ENCODE measurements at regions not wholly inside any gene's neighbourhood (a gene's known extent, or its start where the extent isn't known, plus 50 kb on each side); places are given as distances from the start of the nearest gene placed in this dataset.
A peak's percentile ranks its signal among the peaks of the same experiment; 100 is the strongest.

GRCh38 chr6:62429781-62430180 lies 143.8 kb upstream of the KHDRBS2 start:
- peaks cover 5% of the 10 kb centered on the region for H3K9me3 ChIP-seq (replicated peaks; ENCODE audit: control insufficient read depth, low read depth, low read length)
- no peaks in the 10 kb centered on the region for H3K4me1 ChIP-seq (ENCODE audit: control insufficient read depth, insufficient read depth, low read length)
- H3K36me3 ChIP-seq (ENCODE audit: control insufficient read depth, insufficient read depth, low read length): no peaks in the 10 kb centered on the region
- DNase-seq: no peak
- no peaks in the 10 kb centered on the region for H3K27me3 ChIP-seq (ENCODE audit: control insufficient read depth, insufficient read depth, low read length)
- WGBS (ENCODE audit: insufficient coverage): 70% methylated on average over 2 of the region's 5 CpGs
- no peak overlapping the region for H3K4me3 ChIP-seq (ENCODE audit: low read length)
- H3K27ac ChIP-seq (ENCODE audit: low read length): no peak overlapping the region

DNA sequence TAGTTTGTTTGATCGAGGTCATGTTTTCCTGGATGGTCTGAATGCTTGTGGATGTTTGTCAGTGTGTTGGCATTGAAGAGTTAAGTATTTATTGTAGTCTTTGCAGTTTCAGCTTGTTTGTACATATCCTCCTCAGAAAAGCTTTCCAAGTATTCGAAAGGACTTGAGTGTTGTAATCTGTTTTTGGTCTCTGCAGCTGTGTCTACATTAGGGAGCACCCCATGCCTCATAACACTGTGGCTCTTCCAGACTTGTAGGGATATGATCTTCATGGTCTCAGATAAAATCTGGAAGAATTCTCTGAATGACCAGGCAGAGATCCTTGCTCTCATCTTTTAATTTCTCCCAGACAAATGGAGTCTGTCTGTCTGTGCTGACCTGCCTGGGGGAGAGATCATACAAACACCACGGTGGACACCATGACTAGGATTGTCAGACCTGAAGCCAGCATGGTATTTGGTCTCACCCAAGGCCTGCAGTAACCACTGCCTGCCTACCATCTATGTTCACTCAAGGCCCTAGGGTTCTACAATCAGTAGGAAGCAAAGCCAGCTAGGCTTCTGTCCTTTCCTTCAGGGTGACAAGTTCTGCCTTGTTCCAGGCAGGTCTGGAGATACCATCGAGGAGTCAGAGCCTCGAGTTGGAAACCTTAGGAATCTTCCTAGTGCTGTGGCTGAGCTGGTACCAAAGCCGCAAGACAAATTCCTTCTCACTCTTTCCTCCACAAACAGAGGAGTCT lies 114.7 kb upstream of the KHDRBS2 start:
- H3K27ac ChIP-seq (ENCODE audit: low read length): no peak overlapping the region
- WGBS (ENCODE audit: insufficient coverage): 92% methylated on average over 2 of the region's 6 CpGs
- no peaks in the 10 kb centered on the region for H3K36me3 ChIP-seq (ENCODE audit: control insufficient read depth, insufficient read depth, low read length)
- no peaks in the 10 kb centered on the region for H3K4me1 ChIP-seq (ENCODE audit: control insufficient read depth, insufficient read depth, low read length)
- DNase-seq: no peak
- H3K27me3 ChIP-seq (ENCODE audit: control insufficient read depth, insufficient read depth, low read length): no peaks in the 10 kb centered on the region
- H3K4me3 ChIP-seq (ENCODE audit: low read length): no peak overlapping the region
- H3K9me3 ChIP-seq (replicated peaks; ENCODE audit: control insufficient read depth, low read depth, low read length): no peaks in the 10 kb centered on the region

DNA sequence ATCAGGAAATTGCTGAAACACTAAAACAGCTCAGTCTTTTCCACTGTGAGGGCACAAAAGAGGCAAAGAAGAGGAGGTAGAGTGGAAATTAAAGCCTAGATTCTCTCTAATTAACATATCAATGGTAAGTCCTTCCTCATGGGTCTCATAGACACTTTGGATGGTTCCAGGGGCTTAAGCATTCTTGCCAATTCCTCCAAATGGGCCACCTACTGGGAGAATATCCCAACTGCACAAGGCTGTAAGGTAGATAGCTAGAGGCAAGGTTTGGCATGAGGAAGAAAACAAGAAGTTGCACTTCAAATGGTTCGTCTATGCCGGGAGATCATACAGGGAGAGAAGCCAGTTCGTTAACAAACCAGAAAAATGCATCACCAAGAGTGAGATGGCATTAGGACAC lies 107.6 kb upstream of the KHDRBS2 start:
- no peaks in the 10 kb centered on the region for H3K9me3 ChIP-seq (replicated peaks; ENCODE audit: control insufficient read depth, low read depth, low read length)
- H3K4me1 ChIP-seq (ENCODE audit: control insufficient read depth, insufficient read depth, low read length): no peaks in the 10 kb centered on the region
- H3K27ac ChIP-seq (ENCODE audit: low read length): no peak overlapping the region
- H3K36me3 ChIP-seq (ENCODE audit: control insufficient read depth, insufficient read depth, low read length): no peaks in the 10 kb centered on the region
- H3K4me3 ChIP-seq (ENCODE audit: low read length): no peak overlapping the region
- WGBS (ENCODE audit: insufficient coverage): 75% methylated on average over 2 of the region's 3 CpGs
- DNase-seq: no peak
- H3K27me3 ChIP-seq (ENCODE audit: control insufficient read depth, insufficient read depth, low read length): no peaks in the 10 kb centered on the region

- H3K27ac ChIP-seq (ENCODE audit: low read length): no peak overlapping the region
- H3K27me3 ChIP-seq (ENCODE audit: control insufficient read depth, insufficient read depth, low read length): no peaks in the 10 kb centered on the region
- no peak overlapping the region for H3K4me3 ChIP-seq (ENCODE audit: low read length)
- no peaks in the 10 kb centered on the region for H3K4me1 ChIP-seq (ENCODE audit: control insufficient read depth, insufficient read depth, low read length)
- no CpG with 5 or more reads among the region's 3 CpGs for WGBS (ENCODE audit: insufficient coverage)
- no peak for DNase-seq
- H3K9me3 ChIP-seq (replicated peaks; ENCODE audit: control insufficient read depth, low read depth, low read length): no peaks in the 10 kb centered on the region
- no peaks in the 10 kb centered on the region for H3K36me3 ChIP-seq (ENCODE audit: control insufficient read depth, insufficient read depth, low read length)
Measured at GRCh38 chr6:62392291-62392690, 106.3 kb upstream of the KHDRBS2 start.

DNA sequence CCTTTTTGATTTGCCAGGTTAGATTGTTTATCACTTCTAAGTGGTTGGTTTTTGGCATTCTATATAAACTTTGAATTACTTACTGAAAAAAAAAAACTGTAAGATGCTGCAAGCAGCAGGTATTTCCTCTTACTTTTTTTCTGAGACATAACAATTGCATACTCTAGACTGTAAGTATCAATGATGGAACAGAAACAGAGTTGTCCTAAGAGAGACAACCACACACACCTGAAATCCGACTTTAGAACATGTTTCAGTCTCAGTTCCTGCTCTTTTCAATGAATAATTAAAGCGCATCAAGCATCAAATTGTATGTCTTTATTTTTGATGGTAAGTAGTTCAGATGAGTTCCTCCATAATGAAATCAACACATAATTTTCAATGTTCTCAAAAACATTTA lies 105.3 kb upstream of the KHDRBS2 start:
- no peak overlapping the region for H3K4me3 ChIP-seq (ENCODE audit: low read length)
- DNase-seq: no peak
- no peaks in the 10 kb centered on the region for H3K36me3 ChIP-seq (ENCODE audit: control insufficient read depth, insufficient read depth, low read length)

GRCh38 chr6:62390401-62390800 lies 104.4 kb upstream of the KHDRBS2 start:
- H3K27ac ChIP-seq (ENCODE audit: low read length): no peak overlapping the region
- no peak overlapping the region for H3K4me3 ChIP-seq (ENCODE audit: low read length)
- no peaks in the 10 kb centered on the region for H3K36me3 ChIP-seq (ENCODE audit: control insufficient read depth, insufficient read depth, low read length)

More for the DNA sequence above, 105.3 kb upstream of the KHDRBS2 start:
- H3K27ac ChIP-seq (ENCODE audit: low read length): no peak overlapping the region
- H3K27me3 ChIP-seq (ENCODE audit: control insufficient read depth, insufficient read depth, low read length): no peaks in the 10 kb centered on the region
- WGBS (ENCODE audit: insufficient coverage): no CpG with 5 or more reads among the region's 2 CpGs
- H3K9me3 ChIP-seq (replicated peaks; ENCODE audit: control insufficient read depth, low read depth, low read length): no peaks in the 10 kb centered on the region
- no peaks in the 10 kb centered on the region for H3K4me1 ChIP-seq (ENCODE audit: control insufficient read depth, insufficient read depth, low read length)

DNA sequence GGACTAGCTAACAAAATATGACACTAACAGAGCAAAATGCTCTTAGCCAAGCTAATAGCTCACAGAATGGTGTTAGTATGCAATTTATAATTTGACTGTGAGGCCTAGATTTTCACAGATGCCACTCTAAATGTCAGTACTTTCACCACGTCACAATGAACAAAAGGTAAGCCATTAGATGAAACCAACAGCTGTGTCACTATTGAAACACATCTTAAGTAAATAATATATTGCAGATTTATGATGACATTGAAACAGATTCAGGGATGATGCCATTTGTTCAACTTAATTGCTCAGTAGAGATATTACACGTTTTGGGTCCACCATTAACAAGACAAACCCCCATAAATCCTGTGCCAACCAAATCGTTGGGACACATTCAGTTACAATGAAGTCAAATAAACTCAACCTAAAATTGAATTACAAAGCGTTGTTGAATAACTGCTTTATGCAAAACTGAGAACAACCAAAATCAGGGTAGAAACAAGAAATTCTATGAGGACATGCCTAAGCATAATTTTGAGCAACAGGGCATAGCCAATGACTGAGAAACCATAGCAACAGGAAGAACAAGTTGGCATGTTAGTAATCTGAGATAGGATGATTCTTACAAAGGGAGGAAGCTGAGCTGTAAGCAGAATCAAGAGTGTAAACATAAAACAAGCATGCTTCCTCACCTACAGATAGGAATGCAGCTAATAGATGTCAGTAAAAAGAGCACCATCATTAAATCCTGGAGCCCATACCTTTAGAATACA lies 85.6 kb upstream of the KHDRBS2 start:
- Histone ChIP-seq H3K27me3 (ENCODE audit: control insufficient read depth, insufficient read depth, low read length) (no peaks in the 10 kb centered on the region), H3K27ac (ENCODE audit: low read length) (no peak overlapping the region)
- no CpG with 5 or more reads among the region's 4 CpGs for WGBS (ENCODE audit: insufficient coverage)

More at GRCh38 chr6:62390401-62390800, 104.4 kb upstream of the KHDRBS2 start:
- Histone ChIP-seq H3K9me3 (replicated peaks; ENCODE audit: control insufficient read depth, low read depth, low read length) (no peaks in the 10 kb centered on the region), H3K27me3 (ENCODE audit: control insufficient read depth, insufficient read depth, low read length) (no peaks in the 10 kb centered on the region), H3K4me1 (ENCODE audit: control insufficient read depth, insufficient read depth, low read length) (no peaks in the 10 kb centered on the region)
- no peak for DNase-seq

DNA sequence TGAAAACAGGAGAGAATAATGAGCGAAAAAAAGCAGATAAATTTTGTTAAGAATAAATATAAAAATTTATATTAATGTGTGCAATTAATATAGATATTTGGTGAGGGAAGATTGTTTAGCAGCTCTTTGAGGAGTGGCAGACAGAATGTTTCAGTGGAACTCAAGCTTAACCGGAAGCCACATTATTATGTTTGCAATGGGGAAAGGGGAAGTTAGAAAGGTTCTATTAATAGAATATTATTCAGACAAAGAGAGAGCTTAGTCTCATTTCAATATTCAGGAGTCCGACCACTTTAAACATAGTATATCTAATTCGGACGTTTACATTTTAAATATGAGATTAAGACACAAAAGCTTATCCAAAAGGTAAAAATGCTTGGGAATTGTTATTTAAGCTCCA lies 81.6 kb upstream of the KHDRBS2 start:
- H3K27ac ChIP-seq (ENCODE audit: low read length): no peak overlapping the region
- peak; percentile 32 for DNase-seq
- H3K27me3 ChIP-seq (ENCODE audit: control insufficient read depth, insufficient read depth, low read length): no peaks in the 10 kb centered on the region
- H3K4me1 ChIP-seq (ENCODE audit: control insufficient read depth, insufficient read depth, low read length): no peaks in the 10 kb centered on the region
- no peaks in the 10 kb centered on the region for H3K36me3 ChIP-seq (ENCODE audit: control insufficient read depth, insufficient read depth, low read length)
- H3K4me3 ChIP-seq (ENCODE audit: low read length): no peak overlapping the region
- H3K9me3 ChIP-seq (replicated peaks; ENCODE audit: control insufficient read depth, low read depth, low read length): peaks cover 2% of the 10 kb centered on the region
- no CpG with 5 or more reads among the region's 5 CpGs for WGBS (ENCODE audit: insufficient coverage)

More for the DNA sequence above, 85.6 kb upstream of the KHDRBS2 start:
- no peak for DNase-seq
- H3K36me3 ChIP-seq (ENCODE audit: control insufficient read depth, insufficient read depth, low read length): no peaks in the 10 kb centered on the region
- no peaks in the 10 kb centered on the region for H3K4me1 ChIP-seq (ENCODE audit: control insufficient read depth, insufficient read depth, low read length)
- H3K4me3 ChIP-seq (ENCODE audit: low read length): no peak overlapping the region
- peaks cover 2% of the 10 kb centered on the region for H3K9me3 ChIP-seq (replicated peaks; ENCODE audit: control insufficient read depth, low read depth, low read length)

DNA sequence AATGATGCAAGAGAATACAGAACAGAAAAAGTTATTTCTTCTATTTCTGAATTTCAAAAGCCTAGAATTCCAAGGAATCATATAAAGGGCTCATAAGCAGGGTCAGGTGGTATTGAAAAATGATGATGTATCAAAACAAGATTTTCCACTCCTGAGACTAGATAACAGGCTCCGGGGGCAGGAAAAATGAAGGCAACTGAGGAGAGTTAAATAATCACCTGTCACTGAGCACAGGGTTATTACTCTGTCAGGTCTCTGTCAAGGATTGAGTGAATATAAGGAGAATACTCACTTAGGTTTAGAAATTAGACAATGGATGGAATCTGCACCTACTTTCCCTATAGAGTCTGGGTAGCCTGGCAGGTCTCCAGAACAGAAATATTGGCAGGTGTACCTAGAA lies 76.1 kb upstream of the KHDRBS2 start:
- no peak for DNase-seq
- Histone ChIP-seq H3K9me3 (replicated peaks; ENCODE audit: control insufficient read depth, low read depth, low read length) (no peaks in the 10 kb centered on the region), H3K4me3 (ENCODE audit: low read length) (no peak overlapping the region), H3K27me3 (ENCODE audit: control insufficient read depth, insufficient read depth, low read length) (no peaks in the 10 kb centered on the region), H3K4me1 (ENCODE audit: control insufficient read depth, insufficient read depth, low read length) (no peaks in the 10 kb centered on the region), H3K36me3 (ENCODE audit: control insufficient read depth, insufficient read depth, low read length) (no peaks in the 10 kb centered on the region), H3K27ac (ENCODE audit: low read length) (no peak overlapping the region)
- WGBS (ENCODE audit: insufficient coverage): no CpG with 5 or more reads among the region's 1 CpG

- no peaks in the 10 kb centered on the region for H3K27me3 ChIP-seq (ENCODE audit: control insufficient read depth, insufficient read depth, low read length)
- H3K9me3 ChIP-seq (replicated peaks; ENCODE audit: control insufficient read depth, low read depth, low read length): no peaks in the 10 kb centered on the region
- DNase-seq: no peak
- 74% methylated on average over 5 of the region's 6 CpGs for WGBS (ENCODE audit: insufficient coverage)
- H3K4me3 ChIP-seq (ENCODE audit: low read length): no peak overlapping the region
- H3K27ac ChIP-seq (ENCODE audit: low read length): no peak overlapping the region
- no peaks in the 10 kb centered on the region for H3K4me1 ChIP-seq (ENCODE audit: control insufficient read depth, insufficient read depth, low read length)
- H3K36me3 ChIP-seq (ENCODE audit: control insufficient read depth, insufficient read depth, low read length): no peaks in the 10 kb centered on the region
Measured at GRCh38 chr6:62357835-62358234, 71.8 kb upstream of the KHDRBS2 start.
